Osteoblast (primary cell): ENCODE measurements at regions not wholly inside any gene's neighbourhood (a gene's known extent, or its start where the extent isn't known, plus 50 kb on each side); places are given as distances from the start of the nearest gene placed in this dataset.

Experiments
- DNase-seq: peaks from one replicate; pipeline ENCODE4 v3.0.0; 2011; ENCODE audit warnings: low spot score, mixed read lengths; ENCODE audit not compliant: insufficient read length; ENCODE audit errors: missing footprints
- H2AFZ ChIP-seq: 2 replicates; pipeline ENCODE4 v1.6.0; 2011; ENCODE audit warnings: mild to moderate bottlenecking, low read length
- H3K27ac ChIP-seq: 2 replicates; pipeline ENCODE4 v1.5.1; 2011; ENCODE audit warnings: mild to moderate bottlenecking, low read depth, low read length, moderate library complexity
- H3K27me3 ChIP-seq: 2 replicates; pipeline ENCODE4 v1.6.0; 2012; ENCODE audit warnings: mild to moderate bottlenecking, control low read depth, inconsistent platforms, low read length, moderate library complexity; ENCODE audit not compliant: insufficient read depth
- H3K36me3 ChIP-seq: 2 replicates; pipeline ENCODE4 v1.5.1; 2011; ENCODE audit warnings: mild to moderate bottlenecking, low read length, control low read depth, moderate library complexity; ENCODE audit not compliant: insufficient read depth
- H3K4me1 ChIP-seq: 2 replicates; pipeline ENCODE4 v1.5.1; 2011; ENCODE audit warnings: mild to moderate bottlenecking, low read length, control low read depth, moderate library complexity; ENCODE audit not compliant: insufficient read depth
- H3K4me2 ChIP-seq: 2 replicates; pipeline ENCODE4 v1.6.0; 2011; ENCODE audit warnings: mild to moderate bottlenecking, low read length; ENCODE audit not compliant: insufficient read depth
- H3K4me3 ChIP-seq: fragments of 200-600 bp; sonication (generic); 3 replicates; pipeline ENCODE4 v1.5.1; 2012; ENCODE audit warnings: mild to moderate bottlenecking, low read length, inconsistent platforms; ENCODE audit not compliant: insufficient read depth
- H3K79me2 ChIP-seq: 2 replicates; pipeline ENCODE4 v1.6.0; 2012; ENCODE audit warnings: mild to moderate bottlenecking, low read length, control low read depth, inconsistent platforms; ENCODE audit not compliant: insufficient read depth
- H3K9me3 ChIP-seq: 2 replicates; pipeline ENCODE4 v1.5.1; 2011; ENCODE audit warnings: low read depth, low read length, control low read depth
- H4K20me1 ChIP-seq: 2 replicates; pipeline ENCODE4 v1.6.0; 2012; ENCODE audit warnings: mild to moderate bottlenecking, low read length, control low read depth; ENCODE audit not compliant: insufficient read depth
- TF ChIP-seq, protein P1 (sequence below): IDR thresholded peaks from 2 replicates; pipeline ENCODE4 v1.5.1; 2011; ENCODE audit warnings: mild to moderate bottlenecking, low read depth, low read length, moderate library complexity; ENCODE audit errors: extremely low read depth

- H4K20me1 ChIP-seq = no peaks in the 10 kb centered on the region
- no peak for DNase-seq
- H3K4me1 ChIP-seq = peaks cover 14% of the 10 kb centered on the region
- H3K27me3 ChIP-seq = peaks cover 11% of the 10 kb centered on the region
- no peak overlapping the region for H3K4me2 ChIP-seq
- no peak overlapping the region for H2AFZ ChIP-seq
- H3K4me3 ChIP-seq = no peak overlapping the region
- no peaks in the 10 kb centered on the region for H3K79me2 ChIP-seq
- no peak overlapping the region for H3K27ac ChIP-seq
- H3K9me3 ChIP-seq = no peaks in the 10 kb centered on the region
- TF ChIP-seq, protein P1, sequence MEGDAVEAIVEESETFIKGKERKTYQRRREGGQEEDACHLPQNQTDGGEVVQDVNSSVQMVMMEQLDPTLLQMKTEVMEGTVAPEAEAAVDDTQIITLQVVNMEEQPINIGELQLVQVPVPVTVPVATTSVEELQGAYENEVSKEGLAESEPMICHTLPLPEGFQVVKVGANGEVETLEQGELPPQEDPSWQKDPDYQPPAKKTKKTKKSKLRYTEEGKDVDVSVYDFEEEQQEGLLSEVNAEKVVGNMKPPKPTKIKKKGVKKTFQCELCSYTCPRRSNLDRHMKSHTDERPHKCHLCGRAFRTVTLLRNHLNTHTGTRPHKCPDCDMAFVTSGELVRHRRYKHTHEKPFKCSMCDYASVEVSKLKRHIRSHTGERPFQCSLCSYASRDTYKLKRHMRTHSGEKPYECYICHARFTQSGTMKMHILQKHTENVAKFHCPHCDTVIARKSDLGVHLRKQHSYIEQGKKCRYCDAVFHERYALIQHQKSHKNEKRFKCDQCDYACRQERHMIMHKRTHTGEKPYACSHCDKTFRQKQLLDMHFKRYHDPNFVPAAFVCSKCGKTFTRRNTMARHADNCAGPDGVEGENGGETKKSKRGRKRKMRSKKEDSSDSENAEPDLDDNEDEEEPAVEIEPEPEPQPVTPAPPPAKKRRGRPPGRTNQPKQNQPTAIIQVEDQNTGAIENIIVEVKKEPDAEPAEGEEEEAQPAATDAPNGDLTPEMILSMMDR = no peak
- H3K36me3 ChIP-seq = no peaks in the 10 kb centered on the region
These were observed 115.9 kb downstream of the LY86 start for GRCh38 chr6:6704103-6705060.

- H3K4me2 ChIP-seq = no peak overlapping the region
- H3K36me3 ChIP-seq = no peaks in the 10 kb centered on the region
- H3K4me1 ChIP-seq = peaks cover 8% of the 10 kb centered on the region
- no peak overlapping the region for H2AFZ ChIP-seq
- DNase-seq = no peak
- H3K27me3 ChIP-seq = peaks cover 11% of the 10 kb centered on the region
- H4K20me1 ChIP-seq = no peaks in the 10 kb centered on the region
- no peaks in the 10 kb centered on the region for H3K79me2 ChIP-seq
- no peaks in the 10 kb centered on the region for H3K9me3 ChIP-seq
- H3K27ac ChIP-seq = no peak overlapping the region
- TF ChIP-seq, protein P1 = no peak
- no peak overlapping the region for H3K4me3 ChIP-seq
These were observed 116.5 kb downstream of the LY86 start for GRCh38 chr6:6705061-6705425.

GRCh38 chr6:6705915-6706675, 117.6 kb downstream of the LY86 start:
- no peaks in the 10 kb centered on the region for H3K4me1 ChIP-seq
- H4K20me1 ChIP-seq = no peaks in the 10 kb centered on the region
- H3K9me3 ChIP-seq = no peaks in the 10 kb centered on the region
- TF ChIP-seq, protein P1 = no peak
- DNase-seq = no peak
- no peak overlapping the region for H3K4me3 ChIP-seq
- no peak overlapping the region for H2AFZ ChIP-seq
- H3K4me2 ChIP-seq = no peak overlapping the region
- no peaks in the 10 kb centered on the region for H3K79me2 ChIP-seq
- no peaks in the 10 kb centered on the region for H3K36me3 ChIP-seq
- peaks cover 10% of the 10 kb centered on the region for H3K27me3 ChIP-seq
- H3K27ac ChIP-seq = no peak overlapping the region

GRCh38 chr6:6707143-6707542, 118.6 kb downstream of the LY86 start:
- no peaks in the 10 kb centered on the region for H3K79me2 ChIP-seq
- no peaks in the 10 kb centered on the region for H4K20me1 ChIP-seq
- TF ChIP-seq, protein P1 = no peak
- no peak for DNase-seq
- H2AFZ ChIP-seq = no peak overlapping the region
- no peaks in the 10 kb centered on the region for H3K36me3 ChIP-seq
- no peak overlapping the region for H3K4me3 ChIP-seq
- no peaks in the 10 kb centered on the region for H3K9me3 ChIP-seq
- H3K4me2 ChIP-seq = no peak overlapping the region
- peaks cover 1% of the 10 kb centered on the region for H3K4me1 ChIP-seq
- no peak overlapping the region for H3K27ac ChIP-seq
- H3K27me3 ChIP-seq = peaks cover 2% of the 10 kb centered on the region
